Mucosa of rectum (tissue), 2 donors: ENCODE measurements at regions not wholly inside any gene's neighbourhood (a gene's known extent, or its start where the extent isn't known, plus 50 kb on each side); places are given as distances from the start of the nearest gene placed in this dataset.

Source experiments
- H3K27ac ChIP-seq, 2 donors: one replicate each; pipeline ENCODE4 v1.7.0; 2013; ENCODE audit warnings: inconsistent platforms in 2 of 2, low read depth in 2 of 2, low read length in 2 of 2
- H3K27me3 ChIP-seq, 2 donors: one replicate each; pipeline ENCODE4 v1.7.0; 2013; ENCODE audit warnings: low read length in 2 of 2; ENCODE audit not compliant: control insufficient read depth in 2 of 2, insufficient read depth in 2 of 2
- H3K36me3 ChIP-seq, 2 donors: one replicate each; pipeline ENCODE4 v1.7.0; 2013; ENCODE audit warnings: low read length in 2 of 2; ENCODE audit not compliant: control insufficient read depth in 2 of 2, insufficient read depth in 2 of 2
- H3K4me1 ChIP-seq, 2 donors: one replicate each; pipeline ENCODE4 v1.7.0; 2013; ENCODE audit warnings: low read length in 2 of 2, mild to moderate bottlenecking in 1 of 2; ENCODE audit not compliant: control insufficient read depth in 2 of 2, insufficient read depth in 2 of 2
- H3K4me3 ChIP-seq, 2 donors: one replicate each; pipeline ENCODE4 v1.7.0; 2013; ENCODE audit warnings: low read length in 2 of 2
- H3K9ac ChIP-seq, 2 donors: one replicate each; pipeline ENCODE4 v1.7.0; 2013; ENCODE audit warnings: low read length in 2 of 2, low read depth in 1 of 2, mild to moderate bottlenecking in 1 of 2
- H3K9me3 ChIP-seq, 2 donors: one replicate each; pipeline ENCODE4 v1.7.0; 2013; ENCODE audit warnings: low read length in 2 of 2; ENCODE audit not compliant: control insufficient read depth in 2 of 2
- donor health status: healthy.
- donor health status: Normal muscosa, but diverticular disease.

- Histone ChIP-seq H3K27me3 (no peaks in the 10 kb centered on the region), H3K36me3 (no peaks in the 10 kb centered on the region), H3K4me3 (no peak overlapping the region), H3K4me1 (no peaks in the 10 kb centered on the region), H3K9ac (no peak overlapping the region), H3K27ac (no peak overlapping the region), H3K9me3 (no peaks in the 10 kb centered on the region)
Observed at GRCh38 chr6:126812651-126813050, 305.8 kb upstream of the RSPO3 start.

DNA sequence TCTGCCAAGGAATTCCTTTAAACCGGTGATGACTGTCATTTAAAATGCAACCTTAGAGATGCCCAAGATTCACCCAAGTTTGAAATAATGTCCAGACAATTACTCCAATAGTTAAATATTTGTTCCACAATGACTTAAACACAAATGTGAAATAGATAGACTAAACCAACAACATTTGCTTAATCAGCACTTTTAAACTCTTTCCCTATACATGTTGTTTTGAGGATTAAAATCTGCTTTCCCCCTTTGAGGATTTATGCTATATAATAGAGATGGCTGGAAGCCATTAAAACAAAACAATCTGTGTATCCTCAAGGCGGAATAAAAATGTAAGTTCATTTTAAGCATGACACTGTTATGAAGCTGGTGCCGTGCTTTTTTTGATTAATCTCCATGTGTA, 297.8 kb upstream of the RSPO3 start:
- H3K36me3 ChIP-seq, result no peaks in the 10 kb centered on the region
- H3K27me3 ChIP-seq, result no peaks in the 10 kb centered on the region
- H3K4me3 ChIP-seq, result no peak overlapping the region
- no peak overlapping the region for H3K9ac ChIP-seq
- no peak overlapping the region for H3K27ac ChIP-seq
- H3K4me1 ChIP-seq, result no peaks in the 10 kb centered on the region
- H3K9me3 ChIP-seq, result no peaks in the 10 kb centered on the region

DNA sequence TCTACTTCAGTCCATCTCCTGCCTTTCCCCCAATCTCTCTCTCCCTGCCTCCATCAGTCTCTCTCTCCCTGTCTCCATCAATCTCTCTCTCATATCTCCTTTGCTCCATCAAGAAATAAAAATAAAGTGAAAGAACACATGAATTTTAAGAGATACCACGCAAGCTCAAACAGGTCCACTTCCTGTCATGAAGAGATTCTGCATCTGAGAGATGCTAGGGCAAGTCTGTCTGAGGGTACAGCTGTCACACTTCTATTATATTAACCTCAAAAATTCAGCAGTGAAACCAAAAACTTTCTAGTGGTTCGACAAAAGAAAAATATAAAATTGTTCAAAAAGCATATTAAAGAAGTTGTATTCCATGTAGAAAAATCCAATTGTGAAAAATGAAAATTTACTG, 296.8 kb upstream of the RSPO3 start:
- Histone ChIP-seq H3K27me3 (no peaks in the 10 kb centered on the region), H3K9ac (no peak overlapping the region), H3K4me3 (no peak overlapping the region), H3K27ac (no peak overlapping the region), H3K4me1 (no peaks in the 10 kb centered on the region), H3K9me3 (no peaks in the 10 kb centered on the region), H3K36me3 (no peaks in the 10 kb centered on the region)

- H3K9ac ChIP-seq, result no peak overlapping the region
- no peak overlapping the region for H3K4me3 ChIP-seq
- H3K4me1 ChIP-seq, result no peaks in the 10 kb centered on the region
- H3K36me3 ChIP-seq, result no peaks in the 10 kb centered on the region
- H3K27me3 ChIP-seq, result no peaks in the 10 kb centered on the region
- H3K27ac ChIP-seq, result no peak overlapping the region
- no peaks in the 10 kb centered on the region for H3K9me3 ChIP-seq
Observed at GRCh38 chr6:126824226-126824625, 294.2 kb upstream of the RSPO3 start.

DNA sequence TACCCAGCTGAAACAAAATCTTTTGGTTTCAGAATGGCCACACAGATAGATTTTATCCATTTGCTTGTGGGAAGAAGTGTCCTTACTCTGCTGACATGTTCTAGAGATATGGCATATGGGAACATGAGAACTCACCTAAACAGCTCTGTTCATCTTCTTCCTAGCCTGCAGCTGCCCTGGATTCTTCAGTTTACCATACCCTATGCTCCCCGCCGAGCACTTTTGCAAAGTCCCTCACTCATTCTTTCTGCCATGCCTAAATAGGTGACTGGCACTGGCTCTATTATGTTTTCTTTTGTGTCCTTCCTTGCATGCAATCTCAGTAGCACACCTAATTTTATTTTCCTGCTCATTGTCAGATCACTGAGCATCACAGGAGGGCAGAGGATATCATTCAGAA, 293.7 kb upstream of the RSPO3 start:
- Histone ChIP-seq H3K9ac (no peak overlapping the region), H3K9me3 (no peaks in the 10 kb centered on the region), H3K4me1 (no peaks in the 10 kb centered on the region), H3K27me3 (no peaks in the 10 kb centered on the region), H3K27ac (no peak overlapping the region), H3K36me3 (no peaks in the 10 kb centered on the region), H3K4me3 (no peak overlapping the region)

DNA sequence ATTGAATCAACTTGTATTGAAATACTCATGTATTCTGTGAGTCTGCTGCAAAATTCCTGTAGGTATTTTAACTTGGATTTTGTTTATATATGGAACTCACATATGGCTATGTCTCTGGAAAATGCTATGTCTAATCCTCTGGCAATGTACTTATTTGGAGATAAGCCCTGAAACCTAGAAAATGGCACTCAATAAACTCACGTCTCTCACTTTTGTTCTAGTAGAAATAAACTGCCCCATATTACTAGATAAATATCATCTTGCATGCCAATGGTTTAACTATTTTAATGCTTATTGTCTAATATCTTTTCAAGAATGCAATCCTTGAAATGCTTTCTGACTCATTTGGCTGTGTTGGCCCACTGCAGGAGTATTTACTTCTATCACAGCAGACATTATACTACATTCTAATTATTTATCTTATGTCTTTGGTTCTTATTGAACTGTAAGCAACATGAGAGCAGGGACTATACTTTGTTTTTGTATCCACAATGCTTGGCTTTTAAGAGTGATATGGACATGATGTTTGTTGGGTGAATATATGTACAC, 292.2 kb upstream of the RSPO3 start:
- Histone ChIP-seq H3K27ac (no peak overlapping the region), H3K4me1 (no peaks in the 10 kb centered on the region), H3K9me3 (no peaks in the 10 kb centered on the region), H3K4me3 (no peak overlapping the region), H3K9ac (no peak overlapping the region), H3K27me3 (no peaks in the 10 kb centered on the region), H3K36me3 (no peaks in the 10 kb centered on the region)

- Histone ChIP-seq H3K4me3 (no peak overlapping the region), H3K9ac (no peak overlapping the region), H3K27ac (no peak overlapping the region), H3K9me3 (no peaks in the 10 kb centered on the region), H3K27me3 (no peaks in the 10 kb centered on the region), H3K36me3 (no peaks in the 10 kb centered on the region), H3K4me1 (no peaks in the 10 kb centered on the region)
Observed at GRCh38 chr6:126831461-126831860, 287.0 kb upstream of the RSPO3 start.

- no peaks in the 10 kb centered on the region for H3K9me3 ChIP-seq
- no peak overlapping the region for H3K4me3 ChIP-seq
Observed at GRCh38 chr6:126842769-126843168, 275.7 kb upstream of the RSPO3 start.

GRCh38 chr6:126848119-126848518, 270.4 kb upstream of the RSPO3 start:
- Histone ChIP-seq H3K9ac (no peak overlapping the region), H3K9me3 (no peaks in the 10 kb centered on the region), H3K36me3 (no peaks in the 10 kb centered on the region), H3K4me3 (no peak overlapping the region), H3K27me3 (no peaks in the 10 kb centered on the region), H3K27ac (no peak overlapping the region), H3K4me1 (no peaks in the 10 kb centered on the region)

More at GRCh38 chr6:126842769-126843168, 275.7 kb upstream of the RSPO3 start:
- Histone ChIP-seq H3K27ac (no peak overlapping the region), H3K9ac (no peak overlapping the region), H3K4me1 (no peaks in the 10 kb centered on the region), H3K36me3 (no peaks in the 10 kb centered on the region), H3K27me3 (no peaks in the 10 kb centered on the region)

DNA sequence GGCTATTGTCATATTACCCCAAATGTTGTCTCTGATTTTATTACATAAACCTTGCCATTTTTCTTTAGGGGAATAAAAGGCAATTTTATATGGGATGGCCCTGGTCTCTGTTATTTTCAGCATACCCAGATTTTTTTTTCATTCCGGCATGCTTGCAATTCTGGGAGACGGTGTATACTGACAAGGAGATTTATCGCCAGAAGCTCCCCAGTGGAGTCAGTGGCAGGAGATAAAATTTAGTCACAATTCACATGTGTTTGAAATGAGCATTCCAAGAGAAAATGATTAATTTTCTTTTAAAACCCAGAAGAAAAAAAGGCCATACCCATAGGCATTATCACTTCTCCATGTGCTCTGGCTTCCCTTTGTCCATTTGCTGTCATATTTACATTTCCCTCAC, 250.8 kb upstream of the RSPO3 start:
- no peaks in the 10 kb centered on the region for H3K27me3 ChIP-seq
- no peaks in the 10 kb centered on the region for H3K9me3 ChIP-seq
- H3K4me3 ChIP-seq, result no peak overlapping the region
- H3K9ac ChIP-seq, result no peak overlapping the region
- H3K36me3 ChIP-seq, result no peaks in the 10 kb centered on the region
- H3K4me1 ChIP-seq, result no peaks in the 10 kb centered on the region
- no peak overlapping the region for H3K27ac ChIP-seq

DNA sequence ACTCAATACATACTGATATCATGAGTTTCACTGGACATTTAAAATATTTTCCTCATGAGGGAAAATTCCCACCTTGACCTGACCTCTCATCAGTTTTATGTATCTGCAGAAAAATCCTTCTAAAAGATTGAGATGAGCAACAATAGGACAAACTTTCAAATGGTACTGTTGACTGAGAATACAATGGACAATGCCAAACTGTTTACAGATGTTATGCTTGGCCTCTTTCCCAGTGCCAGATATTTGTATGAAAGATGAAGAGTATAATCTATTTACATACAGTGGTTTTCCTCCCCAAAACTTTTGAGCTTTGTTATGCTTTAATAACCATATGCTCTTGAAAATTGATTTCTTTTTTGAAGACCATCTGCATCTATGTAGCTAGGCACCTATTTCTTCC, 245.1 kb upstream of the RSPO3 start:
- Histone ChIP-seq H3K27ac (no peak overlapping the region), H3K9me3 (no peaks in the 10 kb centered on the region), H3K27me3 (no peaks in the 10 kb centered on the region), H3K4me3 (no peak overlapping the region), H3K9ac (no peak overlapping the region), H3K36me3 (no peaks in the 10 kb centered on the region), H3K4me1 (no peaks in the 10 kb centered on the region)
